DOHH2 (cell line): ENCODE measurements at regions not wholly inside any gene's neighbourhood (a gene's known extent, or its start where the extent isn't known, plus 50 kb on each side); places are given as distances from the start of the nearest gene placed in this dataset.

Source experiments
- CTCF ChIP-seq: fragments of 200-600 bp; sonication (generic); IDR thresholded peaks from one replicate; pipeline ENCODE4 v1.5.1; 2014; ENCODE audit warnings: antibody characterized with exemption, mild to moderate bottlenecking, low read depth, low read length; ENCODE audit not compliant: poor library complexity, severe bottlenecking
- EZH2phosphoT487 ChIP-seq: fragments of 200-600 bp; sonication (generic); IDR thresholded peaks from 2 replicates; pipeline ENCODE4 v1.6.1; 2017; ENCODE audit warnings: borderline replicate concordance, mild to moderate bottlenecking, antibody characterized with exemption, low read length, moderate library complexity, mixed read lengths

DNA sequence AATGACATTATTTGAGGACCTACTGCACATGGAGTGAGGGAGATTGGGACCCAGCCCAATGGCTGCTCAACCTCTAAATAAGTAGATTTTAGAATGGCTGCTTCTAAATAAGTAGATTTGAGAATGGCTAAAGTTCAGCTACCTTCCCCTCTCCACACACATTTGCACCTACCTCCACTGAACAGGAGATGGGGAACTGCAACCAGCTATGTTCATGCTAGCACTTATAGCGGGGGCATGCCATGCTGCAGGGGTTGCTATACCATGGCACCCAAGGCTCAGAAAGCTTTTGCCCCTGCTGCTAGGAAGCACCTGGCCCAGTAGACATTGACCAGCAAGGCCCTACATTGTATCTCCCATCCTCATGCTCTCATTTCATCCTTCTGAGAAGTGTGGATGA is 70.2 kb upstream of the MAOA start:
- TF ChIP-seq CTCF (no peak), EZH2phosphoT487 (no peak)
